Glutamatergic neuron (in vitro differentiated cells): ENCODE measurements at regions not wholly inside any gene's neighbourhood (a gene's known extent, or its start where the extent isn't known, plus 50 kb on each side); places are given as distances from the start of the nearest gene placed in this dataset.

Source experiments
- DNase-seq: peaks from one replicate; pipeline ENCODE4 v3.0.0; 2022
- H3K27ac Mint-ChIP-seq: one replicate; pipeline ENCODE4 v1.8.0; 2020; ENCODE audit warnings: mild to moderate bottlenecking, mixed read lengths, inconsistent platforms; ENCODE audit not compliant: unreplicated experiment
- H3K27me3 Mint-ChIP-seq: one replicate; pipeline ENCODE4 v1.8.0; 2020; ENCODE audit warnings: mild to moderate bottlenecking, moderate library complexity, mixed read lengths, inconsistent platforms; ENCODE audit not compliant: unreplicated experiment
- H3K36me3 Mint-ChIP-seq: one replicate; pipeline ENCODE4 v1.8.0; 2020; ENCODE audit warnings: mild to moderate bottlenecking, mixed read lengths, inconsistent platforms; ENCODE audit not compliant: unreplicated experiment
- H3K4me1 Mint-ChIP-seq: one replicate; pipeline ENCODE4 v1.8.0; 2020; ENCODE audit warnings: mild to moderate bottlenecking, low read depth, mixed read lengths, inconsistent platforms; ENCODE audit not compliant: unreplicated experiment
- H3K4me3 Mint-ChIP-seq: one replicate; pipeline ENCODE4 v1.8.0; 2020; ENCODE audit warnings: mild to moderate bottlenecking, mixed read lengths, inconsistent platforms; ENCODE audit not compliant: unreplicated experiment
- H3K9me3 Mint-ChIP-seq: one replicate; pipeline ENCODE4 v1.8.0; 2020; ENCODE audit warnings: mild to moderate bottlenecking, moderate library complexity, mixed read lengths, inconsistent platforms; ENCODE audit not compliant: unreplicated experiment
- TF ChIP-seq, protein P1 (sequence below): fragments of 200-600 bp; sonication (generic); IDR thresholded peaks from one replicate; pipeline ENCODE4 v1.5.0; 2021; ENCODE audit not compliant: partially characterized antibody, unreplicated experiment

DNA sequence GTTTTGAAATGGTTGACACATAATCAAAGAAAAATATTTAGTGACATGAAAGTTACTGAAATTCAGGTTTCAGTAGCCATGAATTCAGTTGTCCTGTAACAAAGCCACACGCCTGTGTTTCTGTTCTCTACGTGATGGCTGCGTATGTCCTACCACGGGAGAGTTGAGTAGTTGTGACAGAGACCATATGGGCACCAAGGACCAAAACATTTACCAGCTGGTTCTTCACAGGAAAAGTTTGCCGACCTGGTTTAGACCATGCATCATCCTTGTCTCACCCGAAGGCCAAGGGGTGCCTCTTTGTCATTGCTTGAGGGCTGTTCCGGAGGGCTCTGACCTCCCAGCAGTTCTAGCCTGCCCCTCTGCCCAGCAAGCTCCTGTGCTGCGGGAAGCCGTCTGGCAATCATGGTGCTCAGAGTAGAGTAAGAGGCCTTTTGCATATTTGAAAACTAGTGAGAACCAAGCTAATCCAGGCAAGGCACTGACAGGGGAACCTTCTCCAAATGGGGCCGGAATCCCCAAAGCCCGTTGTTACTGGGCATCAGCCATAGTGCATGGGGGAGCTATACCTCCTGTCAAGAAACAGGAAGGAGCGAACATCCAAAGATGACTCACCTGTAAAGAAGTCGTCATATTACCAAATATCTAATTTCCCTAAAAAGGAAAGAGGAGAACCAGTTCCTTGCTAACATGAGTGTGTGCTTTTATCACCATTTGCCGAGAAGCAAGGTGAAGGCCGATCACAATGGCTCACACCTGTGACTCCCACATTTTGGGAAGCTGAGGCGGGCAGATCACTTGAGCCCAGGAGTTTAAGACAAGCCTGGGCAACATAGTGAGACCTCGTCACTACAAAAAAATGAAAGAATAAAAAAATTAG, 92.6 kb upstream of the RAB12 start:
- TF ChIP-seq, protein P1, sequence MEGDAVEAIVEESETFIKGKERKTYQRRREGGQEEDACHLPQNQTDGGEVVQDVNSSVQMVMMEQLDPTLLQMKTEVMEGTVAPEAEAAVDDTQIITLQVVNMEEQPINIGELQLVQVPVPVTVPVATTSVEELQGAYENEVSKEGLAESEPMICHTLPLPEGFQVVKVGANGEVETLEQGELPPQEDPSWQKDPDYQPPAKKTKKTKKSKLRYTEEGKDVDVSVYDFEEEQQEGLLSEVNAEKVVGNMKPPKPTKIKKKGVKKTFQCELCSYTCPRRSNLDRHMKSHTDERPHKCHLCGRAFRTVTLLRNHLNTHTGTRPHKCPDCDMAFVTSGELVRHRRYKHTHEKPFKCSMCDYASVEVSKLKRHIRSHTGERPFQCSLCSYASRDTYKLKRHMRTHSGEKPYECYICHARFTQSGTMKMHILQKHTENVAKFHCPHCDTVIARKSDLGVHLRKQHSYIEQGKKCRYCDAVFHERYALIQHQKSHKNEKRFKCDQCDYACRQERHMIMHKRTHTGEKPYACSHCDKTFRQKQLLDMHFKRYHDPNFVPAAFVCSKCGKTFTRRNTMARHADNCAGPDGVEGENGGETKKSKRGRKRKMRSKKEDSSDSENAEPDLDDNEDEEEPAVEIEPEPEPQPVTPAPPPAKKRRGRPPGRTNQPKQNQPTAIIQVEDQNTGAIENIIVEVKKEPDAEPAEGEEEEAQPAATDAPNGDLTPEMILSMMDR: no peak
- Mint-ChIP-seq H3K27me3 (peaks cover 2% of the 10 kb centered on the region), H3K36me3 (peaks cover 9% of the 10 kb centered on the region), H3K9me3 (no peaks in the 10 kb centered on the region), H3K4me1 (no peaks in the 10 kb centered on the region), H3K27ac (no peak overlapping the region), H3K4me3 (no peak overlapping the region)
- DNase-seq: no peak

DNA sequence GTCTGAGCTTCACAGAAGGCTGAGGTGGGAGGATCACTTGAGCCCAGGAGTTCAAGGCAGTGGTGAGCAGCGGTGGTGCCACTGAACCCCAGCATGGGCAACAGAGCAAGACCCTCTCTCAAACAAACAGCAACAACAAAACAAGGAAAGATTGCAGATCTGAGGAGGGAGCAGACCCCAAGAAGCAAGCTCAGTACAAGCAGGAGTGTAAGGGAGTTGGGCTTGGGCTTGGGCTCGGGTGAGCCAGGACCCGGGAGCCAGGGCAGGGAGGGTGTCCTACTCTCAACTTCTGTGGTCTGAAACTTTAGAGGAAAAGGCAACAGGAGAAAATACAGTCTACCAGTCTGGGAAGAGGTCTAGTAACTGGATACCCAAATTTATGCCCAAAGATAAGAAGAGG, 92.0 kb upstream of the RAB12 start:
- Mint-ChIP-seq H3K4me3 (no peak overlapping the region), H3K36me3 (peaks cover 9% of the 10 kb centered on the region), H3K27ac (no peak overlapping the region), H3K9me3 (no peaks in the 10 kb centered on the region), H3K27me3 (peaks cover 2% of the 10 kb centered on the region), H3K4me1 (no peaks in the 10 kb centered on the region)
- no peak for DNase-seq
- TF ChIP-seq, protein P1: no peak

DNA sequence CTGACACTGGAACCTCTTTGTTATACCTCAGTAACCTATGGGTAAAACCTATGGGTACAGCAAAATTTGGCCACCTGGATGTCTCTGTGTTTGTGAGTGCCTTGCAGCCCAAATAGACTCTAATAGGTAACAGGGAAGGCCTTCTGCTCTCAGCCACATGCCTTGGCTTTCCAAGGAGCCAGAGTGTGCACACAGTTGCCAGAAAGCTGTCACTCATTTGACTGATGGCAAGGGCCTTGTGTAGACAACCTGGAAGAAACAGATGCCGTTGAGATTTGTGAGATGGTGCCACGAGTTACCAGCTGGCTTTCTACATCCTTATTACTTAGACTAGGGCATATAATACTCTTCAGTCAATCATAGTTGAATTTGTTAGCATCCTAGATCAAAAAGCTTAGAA, 90.1 kb upstream of the RAB12 start:
- peaks cover 2% of the 10 kb centered on the region for H3K27me3 Mint-ChIP-seq
- TF ChIP-seq, protein P1: no peak
- H3K36me3 Mint-ChIP-seq: peaks cover 9% of the 10 kb centered on the region
- DNase-seq: no peak
- H3K27ac Mint-ChIP-seq: no peak overlapping the region
- no peaks in the 10 kb centered on the region for H3K9me3 Mint-ChIP-seq
- H3K4me1 Mint-ChIP-seq: no peaks in the 10 kb centered on the region
- H3K4me3 Mint-ChIP-seq: no peak overlapping the region

DNA sequence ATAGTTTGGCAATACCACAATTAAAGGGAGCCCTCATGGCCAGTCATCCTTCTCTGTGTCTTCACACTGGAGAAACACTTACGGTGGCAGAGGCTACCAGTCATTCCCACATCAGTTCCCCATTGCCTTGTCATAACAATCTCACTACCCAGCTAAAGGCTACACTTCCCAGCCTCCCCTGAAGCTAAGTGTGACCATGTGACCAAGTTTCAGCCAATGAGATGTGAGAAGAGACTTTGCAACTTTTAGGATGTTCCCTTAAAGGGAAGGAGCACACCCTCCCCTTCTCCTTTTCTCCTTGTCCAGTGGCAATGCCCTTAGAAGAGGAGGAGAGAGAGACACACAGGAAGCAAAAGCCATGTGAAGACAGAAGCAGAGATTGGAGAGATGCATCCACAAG, 89.0 kb upstream of the RAB12 start:
- no peaks in the 10 kb centered on the region for H3K4me1 Mint-ChIP-seq

DNA sequence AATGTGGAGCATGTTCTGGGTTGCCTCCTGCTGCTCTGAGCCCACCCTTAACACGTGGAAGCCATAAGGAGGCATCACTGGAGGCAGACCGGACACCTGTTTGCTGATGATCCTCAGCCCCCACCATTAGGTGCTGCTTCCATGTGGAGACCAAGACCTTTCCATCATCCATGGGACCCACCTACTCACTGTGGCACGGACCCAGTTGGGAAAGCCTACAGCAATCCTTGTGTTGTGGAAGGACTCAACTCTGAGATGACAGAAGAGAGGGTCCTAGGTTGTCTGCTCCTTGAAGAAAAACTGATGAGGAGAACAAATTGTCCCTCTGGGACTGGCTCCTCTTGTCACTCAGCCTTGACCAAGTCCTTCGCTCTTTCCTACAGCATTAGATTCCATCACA, 86.5 kb upstream of the RAB12 start:
- Mint-ChIP-seq H3K9me3 (peaks cover 2% of the 10 kb centered on the region), H3K36me3 (peaks cover 13% of the 10 kb centered on the region), H3K4me3 (no peak overlapping the region), H3K4me1 (no peaks in the 10 kb centered on the region), H3K27ac (no peak overlapping the region), H3K27me3 (no peaks in the 10 kb centered on the region)
- no peak for DNase-seq
- TF ChIP-seq, protein P1: no peak

More for the DNA sequence above, 89.0 kb upstream of the RAB12 start:
- Mint-ChIP-seq H3K4me3 (no peak overlapping the region), H3K27me3 (no peaks in the 10 kb centered on the region), H3K36me3 (peaks cover 9% of the 10 kb centered on the region), H3K27ac (no peak overlapping the region), H3K9me3 (no peaks in the 10 kb centered on the region)
- DNase-seq: no peak
- TF ChIP-seq, protein P1: no peak
